Stimulated activated CD4-positive, alpha-beta T cell treated with anti-CD3 and anti-CD28 coated beads, Interleukin-1b, Interleukin-23, amount 100 ng/mL, for 24 hours (primary cell): ENCODE measurements at regions not wholly inside any gene's neighbourhood (a gene's known extent, or its start where the extent isn't known, plus 50 kb on each side); places are given as distances from the start of the nearest gene placed in this dataset.
"Not testable (repeated sequence)": the region's sequence is repeated elsewhere in the genome, so short reads cannot be mapped to it uniquely, and the experiment has no call there.

Experiments used
- DNase-seq, 4 experiments: peaks; one replicate each; pipeline ENCODE4 v3.0.0-alpha.2; 2020; ENCODE audit warnings: low read depth in 4 of 4, low spot score in 1 of 4

- peak in 1 of 4 experiments; percentile 1 for DNase-seq
Observed at GRCh38 chr6:101011186-101011585, 130.1 kb upstream of the ASCC3 start.

GRCh38 chr6:101013612-101014195 lies 132.6 kb upstream of the ASCC3 start:
- no peak for DNase-seq

GRCh38 chr6:101015541-101015940 lies 134.4 kb upstream of the ASCC3 start:
- no peak for DNase-seq

GRCh38 chr6:101016163-101016562 lies 135.0 kb upstream of the ASCC3 start:
- DNase-seq = no peak

DNA sequence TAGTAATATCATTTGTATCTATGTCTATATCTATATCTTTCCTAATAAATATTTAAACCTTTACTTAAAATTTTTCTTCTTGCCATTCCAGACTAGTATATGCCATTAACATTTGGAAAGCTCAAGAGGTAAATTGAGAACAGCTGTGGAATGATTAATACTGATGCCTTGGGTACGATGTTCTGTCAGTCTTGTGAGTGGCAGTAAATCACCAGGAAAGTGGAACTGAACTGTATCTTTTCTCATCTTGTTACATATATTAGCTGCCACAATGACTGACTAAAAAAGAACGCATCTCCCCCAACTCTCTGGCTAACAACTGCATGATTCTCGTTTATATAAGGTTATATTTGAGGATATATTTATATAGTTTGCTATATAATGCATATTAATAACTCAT lies 137.0 kb upstream of the ASCC3 start:
- no peak for DNase-seq

GRCh38 chr6:101021504-101021903 lies 140.4 kb upstream of the ASCC3 start:
- DNase-seq = no peak

GRCh38 chr6:101042966-101043365 lies 161.8 kb upstream of the ASCC3 start:
- DNase-seq = no peak

DNA sequence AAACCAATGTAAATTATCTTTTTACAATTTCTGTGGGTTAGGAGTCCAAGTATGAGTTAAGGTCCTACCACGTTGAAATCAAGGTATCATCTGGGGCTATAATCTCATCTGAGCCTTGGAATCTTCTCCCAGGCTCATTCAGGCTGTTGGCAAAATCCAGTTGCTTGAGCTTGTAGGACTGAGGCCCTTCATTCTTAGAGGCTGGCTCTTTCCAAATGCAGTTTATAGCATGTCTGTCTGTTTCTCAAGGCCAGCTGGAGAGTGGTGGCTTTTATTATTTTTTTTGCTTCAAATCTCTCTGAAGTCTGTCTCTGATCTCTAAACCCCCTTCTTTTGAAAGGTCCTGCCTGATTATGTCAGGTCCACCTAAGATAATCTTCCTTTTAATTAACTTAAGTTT lies 177.2 kb upstream of the ASCC3 start:
- DNase-seq = no peak

- DNase-seq = no peak
Observed at GRCh38 chr6:101066481-101066880, 185.4 kb upstream of the ASCC3 start.

DNA sequence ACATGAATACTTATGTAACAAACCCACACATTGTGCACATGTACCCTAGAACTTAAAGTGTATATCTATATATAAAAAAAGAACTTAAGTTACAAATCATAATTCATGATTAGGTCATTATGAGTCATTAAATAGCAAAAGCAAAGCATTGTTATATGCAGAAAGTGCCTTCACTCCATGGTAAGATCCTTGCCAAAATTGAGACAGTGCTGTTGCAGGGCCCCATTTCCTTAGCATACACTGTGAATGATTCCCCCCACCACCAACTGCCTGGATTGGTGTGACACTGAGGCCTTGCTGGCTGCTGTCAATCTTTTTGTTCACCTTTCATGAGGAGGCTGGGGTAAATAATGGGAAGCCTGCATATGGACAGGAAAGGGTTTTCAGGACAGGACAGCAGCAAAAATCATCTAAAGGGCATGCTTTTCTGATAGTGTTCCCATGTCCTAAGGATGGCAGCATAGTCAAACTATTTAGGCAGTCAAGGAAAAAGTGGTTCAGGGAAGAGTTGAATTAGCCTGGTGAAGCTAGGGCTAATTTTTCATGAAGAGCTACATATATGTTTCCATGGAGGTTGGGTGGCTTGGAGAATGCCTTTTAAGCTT lies 188.2 kb upstream of the ASCC3 start:
- no peak for DNase-seq

DNA sequence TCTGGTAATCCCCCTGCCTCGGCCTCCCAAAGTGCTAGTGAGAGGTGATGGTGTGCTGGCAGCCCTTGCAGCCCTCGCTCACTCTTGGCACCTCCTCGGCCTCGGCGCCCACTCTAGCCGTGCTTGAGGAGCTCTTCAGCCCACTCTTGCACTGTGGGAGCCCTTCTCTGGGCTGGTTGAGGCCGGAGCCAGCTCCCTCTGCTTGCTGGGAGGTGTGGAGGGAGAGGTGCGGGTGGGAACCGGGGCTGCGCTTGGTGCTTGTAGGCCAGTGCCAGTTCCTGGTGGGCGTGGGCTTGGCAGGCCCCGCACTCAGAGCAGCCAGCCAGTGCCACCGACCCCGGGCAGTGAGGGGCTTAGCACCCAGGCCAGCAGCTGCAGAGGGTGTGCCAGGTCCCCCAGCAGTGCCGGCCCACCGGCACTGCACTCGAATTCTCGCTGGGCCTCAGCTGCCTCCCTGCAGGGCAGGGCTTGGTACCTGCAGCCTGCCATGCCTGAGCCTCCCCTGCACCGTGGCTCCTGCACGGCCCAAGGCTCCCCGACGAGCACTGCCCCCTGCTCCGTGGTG lies 189.0 kb upstream of the ASCC3 start:
- DNase-seq = no peak

DNA sequence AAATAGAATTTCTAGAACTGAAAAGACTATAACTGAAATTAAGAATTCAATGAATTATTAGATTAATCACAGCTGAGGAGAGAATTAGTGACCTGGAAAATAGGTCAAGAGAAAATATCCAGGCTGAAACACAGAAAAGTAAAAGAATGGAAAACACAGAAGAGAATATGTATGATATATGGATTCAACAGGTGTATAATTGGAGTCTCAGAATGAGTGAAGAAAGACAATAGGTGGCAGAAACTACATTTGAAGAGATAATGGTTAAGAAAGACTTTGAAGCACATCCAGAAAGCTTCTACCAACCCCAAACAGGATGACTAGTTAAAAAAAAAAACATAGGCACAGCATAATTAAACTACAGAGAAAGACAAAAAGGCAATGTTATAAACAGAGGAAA lies 196.2 kb upstream of the ASCC3 start:
- no peak for DNase-seq

DNA sequence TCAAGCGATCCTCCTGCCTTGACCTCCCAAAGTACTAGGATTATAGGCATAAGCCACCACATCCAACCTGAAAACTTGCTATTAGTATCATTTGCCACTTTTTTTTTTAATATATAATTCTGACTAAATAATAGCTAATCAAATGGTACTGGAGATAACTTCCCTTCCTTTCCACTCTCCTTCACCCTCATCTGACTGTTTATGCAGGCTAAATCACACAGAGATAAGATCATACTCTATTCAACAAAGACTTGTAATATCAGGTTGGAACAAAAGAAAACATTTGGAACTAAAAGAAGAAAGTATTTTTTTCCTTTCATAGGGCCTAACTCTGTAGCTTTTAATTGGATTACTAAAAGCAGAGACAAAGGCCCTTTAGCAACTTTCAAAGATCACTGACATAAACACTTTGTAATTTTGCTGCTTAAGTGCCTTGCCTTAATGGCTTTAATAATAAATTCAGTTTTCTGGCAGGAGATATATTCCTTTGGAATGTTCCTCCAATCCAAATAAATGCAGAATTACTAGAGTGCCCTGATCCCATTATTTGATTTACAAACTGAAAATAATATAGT lies 198.7 kb upstream of the ASCC3 start:
- DNase-seq = no peak

DNA sequence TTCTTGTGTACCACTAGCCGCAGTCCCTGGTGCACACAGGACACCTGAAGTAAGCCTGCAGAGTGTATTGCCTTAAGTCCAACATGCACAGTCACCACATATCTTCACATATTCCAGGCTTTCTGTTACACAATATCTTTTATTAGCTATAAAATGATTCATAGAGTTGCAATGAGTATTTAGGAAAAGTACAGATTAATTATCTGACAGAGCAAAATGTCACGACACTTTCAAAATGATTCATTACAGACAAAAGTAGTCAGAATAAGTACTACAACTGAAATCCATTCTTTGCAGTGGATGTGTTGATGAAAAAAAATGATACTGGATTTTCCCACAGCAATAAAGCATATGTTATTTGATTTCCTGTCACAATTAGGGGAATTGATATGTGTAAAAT lies 199.5 kb upstream of the ASCC3 start:
- DNase-seq = no peak

DNA sequence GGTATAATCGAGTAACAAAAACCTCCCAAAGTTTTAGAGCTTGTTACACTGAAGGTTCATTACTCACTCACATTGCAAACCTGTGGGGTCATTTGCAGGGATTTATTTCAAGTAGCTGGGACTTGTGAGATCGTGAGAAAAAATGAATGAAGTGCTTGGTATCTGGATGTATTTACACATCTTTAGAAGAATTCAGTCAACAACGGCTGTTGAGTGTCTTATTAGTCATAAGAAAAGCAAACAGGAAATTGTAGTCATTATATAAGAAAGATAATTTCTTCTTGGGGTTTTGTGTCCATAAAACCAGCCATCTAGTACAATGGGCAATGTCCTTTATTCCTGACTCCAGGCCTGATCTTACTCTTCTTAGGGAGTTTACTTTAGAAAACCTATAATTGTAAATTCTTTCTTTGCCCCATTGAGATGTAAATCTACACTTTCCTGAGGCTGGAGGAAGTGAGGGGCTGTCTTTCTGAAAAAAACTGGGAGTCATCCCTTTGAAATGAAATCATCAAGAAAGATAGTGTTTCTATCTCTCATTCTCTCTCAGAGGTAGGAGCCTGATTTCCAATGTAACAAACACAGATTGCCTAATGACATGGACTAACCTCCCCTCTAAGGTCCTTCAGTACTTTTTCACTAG lies 202.5 kb upstream of the ASCC3 start:
- DNase-seq = no peak

DNA sequence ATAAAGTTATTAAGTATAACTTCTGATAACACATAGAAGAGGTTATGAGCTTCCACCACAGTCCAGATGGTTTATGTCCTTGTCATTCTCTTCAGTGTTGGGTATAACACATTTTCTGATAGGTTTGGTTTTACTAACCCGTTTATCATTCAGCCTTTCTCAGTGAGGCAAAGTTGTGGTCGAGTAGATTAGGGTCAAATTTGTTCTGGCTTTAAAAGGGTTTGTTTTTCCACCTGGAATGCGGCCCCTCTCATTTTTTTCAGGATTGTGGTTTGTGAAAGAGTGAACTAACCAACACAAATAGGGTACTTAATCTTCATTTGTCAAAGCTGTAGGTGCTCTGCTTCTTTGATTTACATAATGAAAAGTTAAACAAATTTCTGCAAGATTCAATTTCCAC lies 204.2 kb upstream of the ASCC3 start:
- DNase-seq = no peak

GRCh38 chr6:101086473-101086872 lies 205.3 kb upstream of the ASCC3 start:
- no peak for DNase-seq

DNA sequence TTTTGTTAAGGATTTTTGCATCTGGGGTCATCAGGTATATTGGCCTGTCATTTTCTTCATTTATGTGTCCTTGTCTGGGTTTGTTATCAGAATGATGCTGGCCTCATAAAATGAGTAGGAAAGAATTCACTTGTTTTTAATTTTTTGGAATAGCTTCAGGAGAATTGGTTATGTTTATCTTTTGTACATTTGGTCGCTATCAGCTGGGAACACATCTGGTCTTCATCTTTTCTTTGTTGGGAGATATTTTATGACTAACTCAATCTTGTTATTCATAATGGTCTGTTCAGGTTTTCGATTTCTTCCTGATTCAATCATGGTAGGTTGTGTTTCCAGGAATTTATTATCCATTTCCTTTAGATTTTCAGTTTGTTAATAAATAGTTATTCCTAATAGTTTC lies 207.5 kb upstream of the ASCC3 start:
- DNase-seq = no peak

DNA sequence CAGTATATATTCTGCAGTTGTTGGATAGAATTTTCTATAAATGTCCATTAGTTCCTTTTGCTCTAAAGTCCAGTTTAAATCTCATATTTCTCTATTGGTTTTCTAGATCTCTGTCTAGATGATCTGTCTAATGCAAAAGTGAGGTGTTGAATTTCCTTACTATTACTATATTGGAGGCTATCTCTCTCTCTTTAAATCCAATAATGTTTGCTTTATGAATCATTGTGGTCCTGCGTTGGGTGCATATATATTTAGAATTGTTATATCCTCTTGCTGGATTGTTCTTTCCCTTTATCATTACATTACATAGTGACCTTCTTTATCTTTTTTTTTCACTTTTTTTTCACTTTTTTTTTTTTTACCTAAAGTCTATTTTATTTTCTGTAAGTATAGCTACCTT lies 208.5 kb upstream of the ASCC3 start:
- DNase-seq = no peak

DNA sequence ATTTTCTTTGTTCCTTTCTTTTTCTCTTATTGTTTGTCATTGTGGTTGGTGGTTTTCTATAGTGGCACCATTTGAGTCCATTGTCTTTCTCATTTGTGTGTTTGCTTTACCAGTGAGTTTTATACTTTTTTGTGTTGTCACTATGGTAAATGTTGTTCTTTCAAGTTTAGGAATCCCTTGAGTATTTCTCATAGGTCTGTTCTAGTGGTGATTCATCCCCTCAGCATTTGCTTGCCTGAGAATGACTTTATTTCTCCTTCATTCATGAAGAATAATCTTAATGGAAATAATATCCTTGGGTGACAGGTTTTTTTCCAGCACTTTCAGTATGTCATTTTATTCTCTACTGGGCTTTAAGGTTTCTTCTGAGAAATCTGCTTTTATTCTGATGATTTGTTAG lies 209.2 kb upstream of the ASCC3 start:
- no peak for DNase-seq

DNA sequence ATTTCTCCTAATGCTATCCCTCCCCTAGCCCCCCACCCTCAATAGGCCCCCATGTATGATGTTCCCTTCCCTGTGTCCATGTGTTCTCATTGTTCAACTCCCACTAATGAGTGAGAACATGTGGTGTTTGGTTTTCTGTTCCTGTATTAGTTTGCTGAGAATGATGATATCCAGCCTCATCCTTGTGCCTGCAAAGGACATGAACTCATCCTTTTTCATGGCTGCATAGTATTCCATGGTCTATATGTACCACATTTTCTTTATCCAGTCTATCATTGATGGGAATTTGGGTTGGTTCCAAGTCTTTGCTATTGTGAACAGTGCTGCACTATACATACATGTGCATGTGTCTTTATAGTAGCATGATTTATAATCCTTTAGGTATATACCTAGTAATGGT lies 217.5 kb upstream of the ASCC3 start:
- DNase-seq = not testable (repeated sequence)

- DNase-seq = no peak
Observed at GRCh38 chr6:101102702-101103101, 221.6 kb upstream of the ASCC3 start.
